HEK293 (cell line): ENCODE measurements at regions not wholly inside any gene's neighbourhood (a gene's known extent, or its start where the extent isn't known, plus 50 kb on each side); places are given as distances from the start of the nearest gene placed in this dataset.

ENCODE experiments used
- ZNF24 ChIP-seq: fragments of 450-650 bp; formaldehyde crosslinking; IDR thresholded peaks from 2 replicates; pipeline ENCODE4 v1.5.1; 2016; ENCODE audit warnings: missing biosample characterization, missing genetic modification characterization
- ZNF76 ChIP-seq: fragments of 450-650 bp; formaldehyde crosslinking; IDR thresholded peaks from 2 replicates; pipeline ENCODE4; 2016; ENCODE audit warnings: low read depth, missing biosample characterization, missing genetic modification characterization, borderline replicate concordance
- TF ChIP-seq, protein P1 (sequence below): fragments of 450-650 bp; formaldehyde crosslinking; IDR thresholded peaks from 2 replicates; pipeline ENCODE4 v1.5.1; 2016; ENCODE audit warnings: missing biosample characterization, missing genetic modification characterization, low read depth
- TF ChIP-seq, protein P2 (sequence below): fragments of 450-650 bp; formaldehyde crosslinking; IDR thresholded peaks from 2 replicates; pipeline ENCODE4 v1.5.1; 2016; ENCODE audit warnings: missing biosample characterization, missing genetic modification characterization
- TF ChIP-seq, protein P3 (sequence below): fragments of 450-650 bp; formaldehyde crosslinking; IDR thresholded peaks from 2 replicates; pipeline ENCODE4 v1.5.1; 2016; ENCODE audit warnings: missing biosample characterization, missing genetic modification characterization

DNA sequence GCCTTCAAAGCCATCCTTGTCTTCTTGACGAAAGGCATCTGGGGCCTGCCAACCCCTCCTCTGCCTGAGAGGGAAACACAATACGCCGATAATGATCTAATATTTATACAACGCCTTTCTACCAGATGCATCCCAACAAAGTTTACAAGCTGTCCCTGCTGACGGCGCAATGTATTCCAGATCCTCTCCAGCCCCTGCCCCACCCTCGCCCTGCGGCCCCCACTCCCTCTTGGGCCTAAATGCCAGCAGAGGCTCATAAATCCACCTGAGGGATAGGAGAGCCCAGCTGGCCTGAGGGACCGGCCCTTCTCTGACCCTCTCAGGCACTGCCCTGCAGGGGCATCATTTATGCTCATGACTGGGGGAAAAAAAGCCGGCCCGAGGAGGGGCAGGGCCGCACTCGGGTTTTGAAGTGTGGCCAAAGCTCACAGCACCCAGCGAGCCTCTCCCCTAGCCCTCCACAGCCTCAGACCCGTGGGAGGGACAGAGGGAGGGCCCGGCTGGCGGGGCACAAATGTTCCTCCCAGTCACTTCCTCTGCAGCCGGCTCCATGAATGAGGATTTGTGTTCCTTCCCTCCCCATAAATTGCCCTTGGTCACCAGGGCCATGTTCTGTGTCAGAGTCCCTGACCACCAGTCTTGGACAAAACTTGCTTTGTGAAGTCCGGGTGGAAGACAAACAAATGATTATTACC, 140.3 kb downstream of the FOXD2 start:
- TF ChIP-seq, protein P1, sequence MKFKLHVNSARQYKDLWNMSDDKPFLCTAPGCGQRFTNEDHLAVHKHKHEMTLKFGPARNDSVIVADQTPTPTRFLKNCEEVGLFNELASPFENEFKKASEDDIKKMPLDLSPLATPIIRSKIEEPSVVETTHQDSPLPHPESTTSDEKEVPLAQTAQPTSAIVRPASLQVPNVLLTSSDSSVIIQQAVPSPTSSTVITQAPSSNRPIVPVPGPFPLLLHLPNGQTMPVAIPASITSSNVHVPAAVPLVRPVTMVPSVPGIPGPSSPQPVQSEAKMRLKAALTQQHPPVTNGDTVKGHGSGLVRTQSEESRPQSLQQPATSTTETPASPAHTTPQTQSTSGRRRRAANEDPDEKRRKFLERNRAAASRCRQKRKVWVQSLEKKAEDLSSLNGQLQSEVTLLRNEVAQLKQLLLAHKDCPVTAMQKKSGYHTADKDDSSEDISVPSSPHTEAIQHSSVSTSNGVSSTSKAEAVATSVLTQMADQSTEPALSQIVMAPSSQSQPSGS (tag by site-specific recombination): no peak
- TF ChIP-seq, protein P2, sequence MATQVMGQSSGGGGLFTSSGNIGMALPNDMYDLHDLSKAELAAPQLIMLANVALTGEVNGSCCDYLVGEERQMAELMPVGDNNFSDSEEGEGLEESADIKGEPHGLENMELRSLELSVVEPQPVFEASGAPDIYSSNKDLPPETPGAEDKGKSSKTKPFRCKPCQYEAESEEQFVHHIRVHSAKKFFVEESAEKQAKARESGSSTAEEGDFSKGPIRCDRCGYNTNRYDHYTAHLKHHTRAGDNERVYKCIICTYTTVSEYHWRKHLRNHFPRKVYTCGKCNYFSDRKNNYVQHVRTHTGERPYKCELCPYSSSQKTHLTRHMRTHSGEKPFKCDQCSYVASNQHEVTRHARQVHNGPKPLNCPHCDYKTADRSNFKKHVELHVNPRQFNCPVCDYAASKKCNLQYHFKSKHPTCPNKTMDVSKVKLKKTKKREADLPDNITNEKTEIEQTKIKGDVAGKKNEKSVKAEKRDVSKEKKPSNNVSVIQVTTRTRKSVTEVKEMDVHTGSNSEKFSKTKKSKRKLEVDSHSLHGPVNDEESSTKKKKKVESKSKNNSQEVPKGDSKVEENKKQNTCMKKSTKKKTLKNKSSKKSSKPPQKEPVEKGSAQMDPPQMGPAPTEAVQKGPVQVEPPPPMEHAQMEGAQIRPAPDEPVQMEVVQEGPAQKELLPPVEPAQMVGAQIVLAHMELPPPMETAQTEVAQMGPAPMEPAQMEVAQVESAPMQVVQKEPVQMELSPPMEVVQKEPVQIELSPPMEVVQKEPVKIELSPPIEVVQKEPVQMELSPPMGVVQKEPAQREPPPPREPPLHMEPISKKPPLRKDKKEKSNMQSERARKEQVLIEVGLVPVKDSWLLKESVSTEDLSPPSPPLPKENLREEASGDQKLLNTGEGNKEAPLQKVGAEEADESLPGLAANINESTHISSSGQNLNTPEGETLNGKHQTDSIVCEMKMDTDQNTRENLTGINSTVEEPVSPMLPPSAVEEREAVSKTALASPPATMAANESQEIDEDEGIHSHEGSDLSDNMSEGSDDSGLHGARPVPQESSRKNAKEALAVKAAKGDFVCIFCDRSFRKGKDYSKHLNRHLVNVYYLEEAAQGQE (tag by site-specific recombination): no peak
- TF ChIP-seq ZNF76 (no peak), ZNF24 (tag by site-specific recombination) (no peak)
- TF ChIP-seq, protein P3, sequence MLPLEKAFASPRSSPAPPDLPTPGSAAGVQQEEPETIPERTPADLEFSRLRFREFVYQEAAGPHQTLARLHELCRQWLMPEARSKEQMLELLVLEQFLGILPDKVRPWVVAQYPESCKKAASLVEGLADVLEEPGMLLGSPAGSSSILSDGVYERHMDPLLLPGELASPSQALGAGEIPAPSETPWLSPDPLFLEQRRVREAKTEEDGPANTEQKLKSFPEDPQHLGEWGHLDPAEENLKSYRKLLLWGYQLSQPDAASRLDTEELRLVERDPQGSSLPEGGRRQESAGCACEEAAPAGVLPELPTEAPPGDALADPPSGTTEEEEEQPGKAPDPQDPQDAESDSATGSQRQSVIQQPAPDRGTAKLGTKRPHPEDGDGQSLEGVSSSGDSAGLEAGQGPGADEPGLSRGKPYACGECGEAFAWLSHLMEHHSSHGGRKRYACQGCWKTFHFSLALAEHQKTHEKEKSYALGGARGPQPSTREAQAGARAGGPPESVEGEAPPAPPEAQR: no peak
